ENCODE measurements at regions not wholly inside any gene's neighbourhood (a gene's known extent, or its start where the extent isn't known, plus 50 kb on each side); places are given as distances from the start of the nearest gene placed in this dataset.

DNA sequence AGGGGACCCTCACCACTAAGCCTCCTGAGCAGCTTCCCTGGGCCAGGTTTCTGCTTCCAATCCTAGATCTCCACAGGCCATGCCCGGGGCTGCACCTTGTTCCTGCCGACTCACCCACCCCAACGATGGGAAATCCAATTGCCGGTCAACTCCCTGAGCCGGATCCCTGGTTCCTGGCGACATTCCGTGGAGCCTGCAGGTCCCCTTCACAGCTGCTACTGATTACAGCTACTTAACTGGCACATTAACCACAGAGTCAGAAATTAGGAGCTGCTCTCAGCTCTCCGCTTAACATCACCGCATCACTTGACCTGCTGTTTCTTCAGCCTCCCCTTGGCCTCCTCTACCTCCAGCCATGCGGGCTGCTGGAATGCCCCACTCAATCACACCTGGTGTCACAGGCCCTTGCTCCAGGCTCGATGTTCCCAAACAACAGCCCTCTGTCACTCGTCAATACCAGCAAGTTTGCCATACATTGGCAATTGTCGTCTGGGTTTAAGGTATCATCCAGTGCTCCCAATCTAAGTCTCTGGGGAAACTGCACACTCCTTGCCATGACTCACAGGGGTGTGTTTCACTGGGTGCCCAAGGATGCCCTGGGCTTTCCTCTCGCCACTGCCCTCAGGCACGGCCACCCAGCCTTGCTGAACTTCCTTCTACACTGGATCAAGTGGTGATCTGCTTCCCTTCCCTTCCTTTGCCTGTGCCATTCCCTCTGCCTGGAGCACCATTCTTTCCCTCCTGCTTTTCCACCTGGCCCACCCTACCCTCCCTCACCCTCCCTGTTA is 181.0 kb downstream of the MN1 start:
- TF ChIP-seq, protein P1, sequence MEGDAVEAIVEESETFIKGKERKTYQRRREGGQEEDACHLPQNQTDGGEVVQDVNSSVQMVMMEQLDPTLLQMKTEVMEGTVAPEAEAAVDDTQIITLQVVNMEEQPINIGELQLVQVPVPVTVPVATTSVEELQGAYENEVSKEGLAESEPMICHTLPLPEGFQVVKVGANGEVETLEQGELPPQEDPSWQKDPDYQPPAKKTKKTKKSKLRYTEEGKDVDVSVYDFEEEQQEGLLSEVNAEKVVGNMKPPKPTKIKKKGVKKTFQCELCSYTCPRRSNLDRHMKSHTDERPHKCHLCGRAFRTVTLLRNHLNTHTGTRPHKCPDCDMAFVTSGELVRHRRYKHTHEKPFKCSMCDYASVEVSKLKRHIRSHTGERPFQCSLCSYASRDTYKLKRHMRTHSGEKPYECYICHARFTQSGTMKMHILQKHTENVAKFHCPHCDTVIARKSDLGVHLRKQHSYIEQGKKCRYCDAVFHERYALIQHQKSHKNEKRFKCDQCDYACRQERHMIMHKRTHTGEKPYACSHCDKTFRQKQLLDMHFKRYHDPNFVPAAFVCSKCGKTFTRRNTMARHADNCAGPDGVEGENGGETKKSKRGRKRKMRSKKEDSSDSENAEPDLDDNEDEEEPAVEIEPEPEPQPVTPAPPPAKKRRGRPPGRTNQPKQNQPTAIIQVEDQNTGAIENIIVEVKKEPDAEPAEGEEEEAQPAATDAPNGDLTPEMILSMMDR (IDR thresholded peaks at IDR 0.05; ENCODE audit: borderline replicate concordance, extremely low read depth, insufficient read depth) = no peak
- DNase-seq = no peak
- no peak overlapping the region for H3K27ac ChIP-seq (ENCODE audit: low read depth in 2 of 2, low read length in 2 of 2)
- no peaks in the 10 kb centered on the region for H3K4me1 ChIP-seq (ENCODE audit: control insufficient read depth in 2 of 3, insufficient read depth in 2 of 3, low read depth in 1 of 3, low read length in 3 of 3)
- H3K9me3 ChIP-seq (ENCODE audit: control insufficient read depth in 2 of 3, insufficient read depth in 1 of 3, low read length in 3 of 3) = no peaks in the 10 kb centered on the region
- intact Hi-C loops (cut with DNase I) = no loop called here
- no peak overlapping the region for H3K4me3 ChIP-seq (ENCODE audit: low read length in 3 of 3)
- H3K36me3 ChIP-seq (ENCODE audit: control insufficient read depth in 2 of 3, insufficient read depth in 3 of 3, low read length in 3 of 3) = no peaks in the 10 kb centered on the region
- H3K9ac ChIP-seq (ENCODE audit: low read length in 3 of 3) = no peak overlapping the region
- no peaks in the 10 kb centered on the region for H3K27me3 ChIP-seq (ENCODE audit: control insufficient read depth, insufficient read depth, low read length)
- no peak for FAIRE-seq

DNA sequence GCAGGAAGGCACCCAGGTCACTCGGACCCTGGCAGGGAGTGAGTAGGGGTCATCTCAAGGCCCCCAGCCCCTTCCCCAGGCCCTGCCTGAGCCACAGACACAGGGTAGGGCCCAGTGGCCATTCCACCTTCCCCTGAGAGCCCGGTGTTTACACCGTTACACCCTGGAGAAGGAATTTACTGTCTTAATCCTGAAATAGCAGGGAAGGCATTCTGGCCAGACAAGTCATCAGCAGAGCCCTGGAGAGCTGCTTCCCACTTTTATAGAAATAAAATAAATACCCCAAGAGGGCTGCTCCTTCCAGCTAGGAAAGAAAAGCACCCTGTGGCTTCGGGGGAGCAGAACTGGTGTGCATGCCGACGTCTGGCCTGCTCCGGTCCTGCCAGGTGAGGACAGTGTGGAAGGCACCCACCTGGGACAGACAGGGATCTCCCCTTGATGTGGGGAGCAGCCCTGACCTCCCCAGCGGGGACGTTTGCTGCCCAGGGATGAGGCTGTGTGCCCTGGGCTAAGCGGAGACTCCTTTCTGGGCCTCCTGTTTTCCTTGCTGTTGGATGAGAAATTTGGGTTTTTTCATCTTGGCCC is 180.0 kb downstream of the MN1 start:
- TF ChIP-seq, protein P1 (IDR thresholded peaks at IDR 0.05; ENCODE audit: borderline replicate concordance, extremely low read depth, insufficient read depth) = no peak
- intact Hi-C loops (cut with DNase I) = no loop called here
- no peaks in the 10 kb centered on the region for H3K36me3 ChIP-seq (ENCODE audit: control insufficient read depth in 2 of 3, insufficient read depth in 3 of 3, low read length in 3 of 3)
- no peaks in the 10 kb centered on the region for H3K4me1 ChIP-seq (ENCODE audit: control insufficient read depth in 2 of 3, insufficient read depth in 2 of 3, low read depth in 1 of 3, low read length in 3 of 3)
- DNase-seq (no peak), FAIRE-seq (no peak)
- H3K27ac ChIP-seq (ENCODE audit: low read depth in 2 of 2, low read length in 2 of 2) = no peak overlapping the region
- no peak overlapping the region for H3K9ac ChIP-seq (ENCODE audit: low read length in 3 of 3)
- no peaks in the 10 kb centered on the region for H3K27me3 ChIP-seq (ENCODE audit: control insufficient read depth, insufficient read depth, low read length)
- no peaks in the 10 kb centered on the region for H3K9me3 ChIP-seq (ENCODE audit: control insufficient read depth in 2 of 3, insufficient read depth in 1 of 3, low read length in 3 of 3)
- H3K4me3 ChIP-seq (ENCODE audit: low read length in 3 of 3) = no peak overlapping the region

DNA sequence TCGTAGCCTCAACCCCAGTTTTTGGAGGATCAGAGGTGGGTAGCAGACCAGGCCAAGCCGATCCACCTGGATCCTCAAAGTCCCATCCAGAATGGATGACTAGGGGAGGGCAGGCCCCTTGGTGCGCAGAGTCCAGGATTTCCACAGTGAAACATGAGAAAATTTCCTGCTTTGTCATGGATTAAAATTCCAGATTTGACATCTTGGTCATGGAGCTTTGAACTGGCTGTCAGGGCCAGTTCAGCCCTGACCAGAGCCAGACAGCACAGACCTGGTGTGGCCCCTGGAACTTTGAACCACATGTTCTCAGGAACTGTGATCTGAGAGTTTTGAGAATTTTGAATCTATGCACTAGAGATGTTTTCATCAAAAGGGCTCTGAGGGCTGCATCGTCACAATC is 177.5 kb downstream of the MN1 start:
- TF ChIP-seq, protein P1 (IDR thresholded peaks at IDR 0.05; ENCODE audit: borderline replicate concordance, extremely low read depth, insufficient read depth) = no peak
- H3K36me3 ChIP-seq (ENCODE audit: control insufficient read depth in 2 of 3, insufficient read depth in 3 of 3, low read length in 3 of 3) = no peaks in the 10 kb centered on the region

More for the DNA sequence above, 177.5 kb downstream of the MN1 start:
- Histone ChIP-seq H3K9me3 (ENCODE audit: control insufficient read depth in 2 of 3, insufficient read depth in 1 of 3, low read length in 3 of 3) (no peaks in the 10 kb centered on the region), H3K4me3 (ENCODE audit: low read length in 3 of 3) (no peak overlapping the region), H3K27ac (ENCODE audit: low read depth in 2 of 2, low read length in 2 of 2) (no peak overlapping the region), H3K9ac (ENCODE audit: low read length in 3 of 3) (no peak overlapping the region), H3K4me1 (ENCODE audit: control insufficient read depth in 2 of 3, insufficient read depth in 2 of 3, low read depth in 1 of 3, low read length in 3 of 3) (no peaks in the 10 kb centered on the region), H3K27me3 (ENCODE audit: control insufficient read depth, insufficient read depth, low read length) (no peaks in the 10 kb centered on the region)
- DNase-seq (no peak), FAIRE-seq (no peak)
- intact Hi-C loops (cut with DNase I) = no loop called here

Data from kidney (tissue), 13 donors.